BE2C (cell line): ENCODE measurements at regions not wholly inside any gene's neighbourhood (a gene's known extent, or its start where the extent isn't known, plus 50 kb on each side); places are given as distances from the start of the nearest gene placed in this dataset.

Source experiments
- DNase-seq: peaks from one replicate; pipeline ENCODE4 v3.0.0-alpha.2; 2020
- H3K27me3 ChIP-seq: fragments of 250-450 bp; sonication (Bioruptor Pico); 2 replicates; pipeline ENCODE4 v1.5.1; 2020; ENCODE audit warnings: mild to moderate bottlenecking
- H3K36me3 ChIP-seq: fragments of 250-450 bp; sonication (Bioruptor Pico); 2 replicates; pipeline ENCODE4 v1.5.1; 2020; ENCODE audit warnings: mild to moderate bottlenecking
- H3K4me1 ChIP-seq: fragments of 250-450 bp; sonication (Bioruptor Pico); 2 replicates; pipeline ENCODE4 v1.5.1; 2020
- H3K4me3 ChIP-seq: 2 replicates; pipeline ENCODE4 v1.5.1; 2011; ENCODE audit warnings: low read depth, low read length
- H3K9me3 ChIP-seq: fragments of 250-450 bp; sonication (Bioruptor Pico); 2 replicates; pipeline ENCODE4 v1.5.1; 2020
- TF ChIP-seq, protein P1 (sequence below): IDR thresholded peaks from 2 replicates; pipeline ENCODE4 v1.5.1; 2012; ENCODE audit warnings: mild to moderate bottlenecking, low read depth, low read length

DNA sequence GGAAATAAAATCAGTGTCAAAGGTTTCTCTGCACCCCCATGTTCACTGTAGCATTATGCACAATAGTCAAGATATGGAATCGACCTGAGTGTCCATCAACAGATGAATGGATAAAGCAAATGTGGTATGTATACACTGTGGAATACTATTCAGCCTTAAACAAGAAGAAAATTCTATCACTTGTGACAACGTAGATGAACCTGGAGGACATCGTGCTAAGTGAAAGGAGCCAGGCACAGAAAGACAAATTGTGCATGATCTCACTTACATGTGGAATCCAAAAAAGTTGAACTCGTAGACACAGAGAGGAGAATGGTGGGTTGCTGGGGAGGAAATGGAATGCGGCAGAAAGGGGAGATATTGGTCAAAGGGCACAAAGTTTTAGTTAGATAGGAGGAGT is 136.3 kb upstream of the ESR1 start:
- Histone ChIP-seq H3K4me1 (no peaks in the 10 kb centered on the region), H3K36me3 (no peaks in the 10 kb centered on the region), H3K27me3 (no peaks in the 10 kb centered on the region), H3K9me3 (no peaks in the 10 kb centered on the region), H3K4me3 (no peak overlapping the region)
- DNase-seq, result no peak
- TF ChIP-seq, protein P1, sequence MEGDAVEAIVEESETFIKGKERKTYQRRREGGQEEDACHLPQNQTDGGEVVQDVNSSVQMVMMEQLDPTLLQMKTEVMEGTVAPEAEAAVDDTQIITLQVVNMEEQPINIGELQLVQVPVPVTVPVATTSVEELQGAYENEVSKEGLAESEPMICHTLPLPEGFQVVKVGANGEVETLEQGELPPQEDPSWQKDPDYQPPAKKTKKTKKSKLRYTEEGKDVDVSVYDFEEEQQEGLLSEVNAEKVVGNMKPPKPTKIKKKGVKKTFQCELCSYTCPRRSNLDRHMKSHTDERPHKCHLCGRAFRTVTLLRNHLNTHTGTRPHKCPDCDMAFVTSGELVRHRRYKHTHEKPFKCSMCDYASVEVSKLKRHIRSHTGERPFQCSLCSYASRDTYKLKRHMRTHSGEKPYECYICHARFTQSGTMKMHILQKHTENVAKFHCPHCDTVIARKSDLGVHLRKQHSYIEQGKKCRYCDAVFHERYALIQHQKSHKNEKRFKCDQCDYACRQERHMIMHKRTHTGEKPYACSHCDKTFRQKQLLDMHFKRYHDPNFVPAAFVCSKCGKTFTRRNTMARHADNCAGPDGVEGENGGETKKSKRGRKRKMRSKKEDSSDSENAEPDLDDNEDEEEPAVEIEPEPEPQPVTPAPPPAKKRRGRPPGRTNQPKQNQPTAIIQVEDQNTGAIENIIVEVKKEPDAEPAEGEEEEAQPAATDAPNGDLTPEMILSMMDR, result no peak

DNA sequence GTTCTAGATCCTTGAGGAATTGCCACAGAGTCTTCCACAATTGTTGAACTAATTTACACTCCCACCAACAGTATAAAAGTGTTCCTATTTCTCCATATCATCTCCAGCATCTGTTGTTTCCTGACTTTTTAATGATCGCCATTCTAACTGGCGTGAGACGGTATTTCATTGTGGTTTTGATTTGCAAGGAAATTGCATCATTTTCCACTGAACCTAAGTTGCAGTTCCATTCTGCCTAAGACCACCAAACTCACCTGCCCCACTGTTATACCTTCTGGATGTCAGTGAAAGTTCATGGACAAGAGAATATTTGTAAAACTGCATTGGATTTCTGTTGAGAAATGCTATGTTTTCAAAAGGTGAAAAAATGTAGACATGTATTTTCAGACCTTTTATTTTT is 132.9 kb upstream of the ESR1 start:
- H3K27me3 ChIP-seq, result no peaks in the 10 kb centered on the region
- H3K4me3 ChIP-seq, result no peak overlapping the region
- DNase-seq, result no peak
- no peaks in the 10 kb centered on the region for H3K4me1 ChIP-seq
- H3K36me3 ChIP-seq, result no peaks in the 10 kb centered on the region
- no peaks in the 10 kb centered on the region for H3K9me3 ChIP-seq
- TF ChIP-seq, protein P1, result no peak

DNA sequence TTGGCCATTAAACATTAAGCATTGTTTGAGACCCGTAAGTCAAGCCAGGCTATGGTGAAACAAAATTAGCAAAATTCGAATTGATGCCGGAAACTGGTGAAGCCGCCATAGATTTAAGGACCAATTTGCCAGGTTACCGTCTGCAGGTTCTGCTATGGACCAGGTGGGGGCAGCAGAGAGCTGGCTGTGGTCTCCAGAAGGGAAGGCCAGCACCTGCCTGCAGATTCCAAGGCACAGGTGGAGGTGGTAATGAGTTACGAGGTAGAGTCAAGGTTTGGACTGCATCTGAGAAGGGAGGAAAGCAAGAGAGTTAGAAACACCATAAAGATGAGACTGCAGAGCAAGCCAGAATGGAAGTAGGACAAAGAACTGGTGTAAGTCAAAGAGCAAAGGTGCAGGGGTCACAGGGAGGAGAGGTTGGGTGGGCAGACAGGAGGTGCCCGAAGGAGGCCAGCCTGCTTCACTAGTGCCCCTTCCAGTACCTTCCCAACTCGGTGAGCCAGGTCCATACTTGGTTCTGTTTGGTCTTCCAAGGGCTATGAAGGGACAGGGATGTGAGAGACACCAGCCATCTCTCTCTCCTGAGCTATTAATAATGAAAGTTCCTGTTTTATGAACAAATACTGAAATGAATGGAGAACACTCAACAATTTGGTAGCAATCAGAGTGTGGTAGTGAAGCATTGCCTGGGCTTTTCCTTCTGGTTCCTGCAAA is 131.6 kb upstream of the ESR1 start:
- no peak overlapping the region for H3K4me3 ChIP-seq

DNA sequence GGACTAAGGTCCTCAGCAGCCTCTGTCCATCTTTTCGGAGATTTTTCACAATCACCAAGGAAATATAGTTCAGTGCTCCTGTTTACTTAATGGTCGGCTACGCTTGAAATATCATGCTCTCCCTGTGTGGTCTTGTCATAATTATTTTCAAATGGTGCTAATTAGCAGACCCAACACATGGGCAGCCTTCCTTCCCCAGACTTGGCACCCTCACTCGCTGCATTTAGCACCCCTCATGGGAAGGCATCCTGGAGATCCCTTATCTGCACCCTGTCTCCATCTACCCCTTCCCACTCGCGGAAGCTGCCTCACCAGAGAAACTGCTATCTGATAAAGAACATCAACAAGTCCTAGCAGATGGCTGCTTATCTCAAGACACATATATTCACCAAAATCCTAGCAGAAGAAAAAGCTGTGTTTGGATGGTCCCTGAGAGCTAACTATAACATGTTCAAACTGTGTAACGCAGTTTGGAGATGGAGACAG is 131.0 kb upstream of the ESR1 start:
- Histone ChIP-seq H3K4me3 (no peak overlapping the region), H3K27me3 (no peaks in the 10 kb centered on the region; the same call in 1 of the 2 replicates), H3K36me3 (no peaks in the 10 kb centered on the region), H3K4me1 (no peaks in the 10 kb centered on the region), H3K9me3 (no peaks in the 10 kb centered on the region)
- TF ChIP-seq, protein P1, result no peak
- no peak for DNase-seq

More for the DNA sequence above, 131.6 kb upstream of the ESR1 start:
- TF ChIP-seq, protein P1, result peak; percentile 90
- no peaks in the 10 kb centered on the region for H3K9me3 ChIP-seq
- H3K27me3 ChIP-seq, result no peaks in the 10 kb centered on the region
- H3K4me1 ChIP-seq, result no peaks in the 10 kb centered on the region
- peak; percentile 30 for DNase-seq
- H3K36me3 ChIP-seq, result no peaks in the 10 kb centered on the region

DNA sequence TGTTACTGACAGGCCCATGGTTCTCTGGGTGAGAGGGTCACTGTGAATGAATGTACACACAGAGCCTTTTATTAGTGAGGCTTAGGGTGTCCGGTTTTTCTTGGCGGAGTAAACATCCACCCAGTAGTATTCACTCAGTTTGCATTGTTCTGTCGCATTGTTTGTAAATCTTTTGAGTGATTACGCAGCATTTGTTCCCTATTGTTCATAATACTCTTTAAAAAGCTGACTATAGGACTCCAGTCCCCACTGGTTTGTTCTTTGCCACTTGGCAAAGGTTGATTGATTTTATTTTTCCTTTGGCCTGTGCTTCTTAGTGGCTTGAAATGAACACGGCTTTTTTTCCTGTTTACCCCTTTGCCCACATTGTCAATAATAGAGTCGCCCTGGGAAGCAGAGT is 130.1 kb upstream of the ESR1 start:
- TF ChIP-seq, protein P1, result no peak
- Histone ChIP-seq H3K27me3 (no peaks in the 10 kb centered on the region; the same call in 1 of the 2 replicates), H3K36me3 (no peaks in the 10 kb centered on the region), H3K9me3 (no peaks in the 10 kb centered on the region), H3K4me1 (no peaks in the 10 kb centered on the region), H3K4me3 (no peak overlapping the region)
- DNase-seq, result no peak

DNA sequence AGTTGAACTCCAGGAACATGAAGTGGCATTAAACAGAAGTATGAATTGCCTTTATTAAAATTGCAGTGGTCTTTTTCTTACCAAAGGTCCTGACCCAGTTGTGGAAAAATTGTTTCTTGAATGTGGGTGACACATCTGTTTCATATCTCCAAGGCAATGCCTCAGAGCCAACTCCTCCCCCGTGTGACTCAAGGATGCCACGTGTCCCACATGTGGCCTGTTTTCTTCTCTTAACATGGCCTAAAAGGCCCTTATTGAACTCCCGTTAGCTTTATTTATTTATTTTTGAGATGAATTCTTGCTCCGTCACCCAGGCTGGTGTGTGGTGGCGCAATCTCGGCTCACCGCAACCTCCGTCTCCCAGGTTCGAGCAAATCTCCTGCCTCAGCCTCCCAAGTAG is 128.4 kb upstream of the ESR1 start:
- Histone ChIP-seq H3K9me3 (no peaks in the 10 kb centered on the region), H3K36me3 (no peaks in the 10 kb centered on the region), H3K27me3 (no peaks in the 10 kb centered on the region; the same call in 1 of the 2 replicates), H3K4me3 (no peak overlapping the region), H3K4me1 (no peaks in the 10 kb centered on the region)
- TF ChIP-seq, protein P1, result no peak
- no peak for DNase-seq
